ENCODE measurements at regions not wholly inside any gene's neighbourhood (a gene's known extent, or its start where the extent isn't known, plus 50 kb on each side); places are given as distances from the start of the nearest gene placed in this dataset.

- H3K56ac ChIP-seq (replicated peaks; ENCODE audit: insufficient read length, low read depth, low read length): no peak overlapping the region
- H2BK15ac ChIP-seq (ENCODE audit: low read length): no peak overlapping the region
- no peaks in the 10 kb centered on the region for H4K20me1 ChIP-seq (replicated peaks in 1 of 2; ENCODE audit: control insufficient read depth in 1 of 2, insufficient read depth in 2 of 2, low read length in 2 of 2)
- H3K9me3 ChIP-seq (ENCODE audit: insufficient read depth in 2 of 2, low read depth in 1 of 2, low read length in 1 of 2): no peaks in the 10 kb centered on the region
- no peak overlapping the region for H2BK20ac ChIP-seq (ENCODE audit: low read length)
- no peak overlapping the region for H4K91ac ChIP-seq (replicated peaks; ENCODE audit: insufficient read length, low read length)
- H3K14ac ChIP-seq (ENCODE audit: insufficient read length): no peak overlapping the region
- no peak overlapping the region for H3K4me2 ChIP-seq (ENCODE audit: insufficient read depth in 1 of 2, low read depth in 2 of 2, low read length in 2 of 2)
- no peak for DNase-seq (ENCODE audit: low read depth in 1 of 2, low spot score in 2 of 2)
- no peak overlapping the region for H4K8ac ChIP-seq (ENCODE audit: extremely low read depth, insufficient read depth, low read length)
- no peaks in the 10 kb centered on the region for H3K36me3 ChIP-seq (ENCODE audit: control insufficient read depth in 2 of 4, insufficient read depth in 4 of 4, low read length in 3 of 4)
- H3K79me2 ChIP-seq (ENCODE audit: control insufficient read depth in 1 of 2, insufficient read depth in 2 of 2, low read length in 2 of 2): no peaks in the 10 kb centered on the region
- ChIA-PET POLR2A (ENCODE audit: partially characterized antibody) (no interaction called here), CTCF (ENCODE audit: partially characterized antibody) (interaction anchor here (1.4 to 2.4 kb wide), 2 partner anchors 11 to 375 kb away, joined by 3 to 6 read pairs; no protein-coding TSS in a partner anchor)
- H2BK12ac ChIP-seq (ENCODE audit: low read depth, low read length): no peak overlapping the region
- H2AFZ ChIP-seq (ENCODE audit: low read length): no peak overlapping the region
- no peaks in the 10 kb centered on the region for H3K23me2 ChIP-seq (ENCODE audit: low read depth, low read length)
- no peak overlapping the region for H4K5ac ChIP-seq (ENCODE audit: insufficient read length, low read depth, low read length)
- H3K4me3 ChIP-seq (ENCODE audit: extremely low read depth in 1 of 4, insufficient read depth in 2 of 4, low read depth in 3 of 4, low read length in 4 of 4): no peak overlapping the region
- no peak overlapping the region for H3K18ac ChIP-seq (ENCODE audit: extremely low read depth, low read length)
- 90% methylated on average over 2 of the region's 2 CpGs; no CpG with 5 or more reads in 1 of the 2 experiments for WGBS, 2 experiments (ENCODE audit: extremely low coverage in 1 of 2, insufficient coverage in 1 of 2, insufficient read length in 1 of 2, insufficient replicate concordance in 2 of 2, low coverage in 1 of 2, low lambda C conversion rate in 2 of 2, missing lambda C conversion rate in 1 of 2)
- no peak overlapping the region for H3K23ac ChIP-seq (ENCODE audit: insufficient read length)
- no peak overlapping the region for H2BK5ac ChIP-seq (ENCODE audit: low read depth, low read length)
- no peak overlapping the region for H3K4ac ChIP-seq (replicated peaks; ENCODE audit: insufficient read length, low read depth, low read length)
- H2AK5ac ChIP-seq (ENCODE audit: low read depth, low read length): no peak overlapping the region
- H3K9ac ChIP-seq (replicated peaks in 1 of 4; ENCODE audit: extremely low read depth in 1 of 4, low read depth in 3 of 4, low read length in 3 of 4): no peak overlapping the region
- H3K79me1 ChIP-seq (ENCODE audit: low read depth, low read length): no peaks in the 10 kb centered on the region
- H3K27me3 ChIP-seq (replicated peaks in 1 of 4; ENCODE audit: control insufficient read depth in 3 of 4, extremely low read depth in 1 of 4, insufficient read depth in 3 of 4, low read length in 3 of 4): no peaks in the 10 kb centered on the region
- no peak overlapping the region for H2BK120ac ChIP-seq (replicated peaks; ENCODE audit: low read depth, low read length)
- H3K4me1 ChIP-seq (replicated peaks in 1 of 4; ENCODE audit: control insufficient read depth in 3 of 4, insufficient read depth in 4 of 4, low read length in 3 of 4): no peaks in the 10 kb centered on the region
- no peak for TF ChIP-seq HDAC2 (IDR thresholded peaks at IDR 0.05; ENCODE audit: borderline replicate concordance in 1 of 2, low read depth in 2 of 2, low read length in 2 of 2)
- no peak for TF ChIP-seq FOSL1 (IDR thresholded peaks at IDR 0.05; ENCODE audit: insufficient read depth, low read depth, low read length)
- no peak for TF ChIP-seq NRF1 (IDR thresholded peaks at IDR 0.05; ENCODE audit: low read depth, low read length)
- TF ChIP-seq CEBPB (IDR thresholded peaks at IDR 0.05; ENCODE audit: low read depth, low read length): no peak
- TF ChIP-seq YY1 (IDR thresholded peaks at IDR 0.05; ENCODE audit: low read depth, low read length): no peak
- no peak for TF ChIP-seq JUND (IDR thresholded peaks at IDR 0.05; ENCODE audit: low read length)
- no peak for TF ChIP-seq RBBP5 (IDR thresholded peaks at IDR 0.05; ENCODE audit: borderline replicate concordance, low read depth, low read length)
- no peak for TF ChIP-seq EZH2 (IDR thresholded peaks at IDR 0.05; ENCODE audit: low read depth, low read length, severe bottlenecking)
- no peak for TF ChIP-seq CREB1 (IDR thresholded peaks at IDR 0.05)
- no peak for TF ChIP-seq POLR2AphosphoS5 (IDR thresholded peaks at IDR 0.05; ENCODE audit: low read depth, low read length)
- H3K27ac ChIP-seq (ENCODE audit: low read depth, low read length): no peak overlapping the region
- FAIRE-seq: no peak
Measured at GRCh38 chr5:63155310-63155631, 576.7 kb downstream of the LRRC70 start.

Data from H1 (cell line).